Astrocyte (in vitro differentiated cells and primary cell): ENCODE measurements at regions not wholly inside any gene's neighbourhood (a gene's known extent, or its start where the extent isn't known, plus 50 kb on each side); places are given as distances from the start of the nearest gene placed in this dataset.

Experiments used
- CTCF ChIP-seq: IDR thresholded peaks from 2 replicates; pipeline ENCODE4 v1.5.1; 2011; ENCODE audit warnings: low read depth, mild to moderate bottlenecking, inconsistent platforms, low read length, moderate library complexity; ENCODE audit not compliant: insufficient read depth
- EZH2 ChIP-seq: IDR thresholded peaks from 2 replicates; pipeline ENCODE4 v1.6.1; 2012; ENCODE audit warnings: mild to moderate bottlenecking, low read length, inconsistent platforms; ENCODE audit not compliant: insufficient read depth

- TF ChIP-seq CTCF (no peak), EZH2 (no peak)
Observed at GRCh38 chr9:105854026-105854782, 159.9 kb downstream of the TMEM38B start.
